HUES64 (cell line): ENCODE measurements at regions not wholly inside any gene's neighbourhood (a gene's known extent, or its start where the extent isn't known, plus 50 kb on each side); places are given as distances from the start of the nearest gene placed in this dataset.
"Not testable (repeated sequence)": the region's sequence is repeated elsewhere in the genome, so short reads cannot be mapped to it uniquely, and the experiment has no call there.

Experiments
- H3K27ac ChIP-seq: 2 replicates; pipeline ENCODE4 v1.7.0; 2013; ENCODE audit warnings: low read depth, low read length, inconsistent platforms
- H3K27me3 ChIP-seq: 2 replicates; pipeline ENCODE4 v1.6.1; 2013; ENCODE audit warnings: mild to moderate bottlenecking, low read length; ENCODE audit not compliant: insufficient read depth
- H3K36me3 ChIP-seq: 2 replicates; pipeline ENCODE4 v1.6.1; 2013; ENCODE audit warnings: mild to moderate bottlenecking, low read length; ENCODE audit not compliant: insufficient read depth
- H3K4me1 ChIP-seq: 2 replicates; pipeline ENCODE4 v1.6.1; 2013; ENCODE audit warnings: mild to moderate bottlenecking, low read length, moderate library complexity; ENCODE audit not compliant: insufficient read depth
- H3K4me3 ChIP-seq: 2 replicates; pipeline ENCODE4 v1.5.1; 2013; ENCODE audit warnings: mild to moderate bottlenecking, low read length, moderate library complexity
- H3K9ac ChIP-seq: 2 replicates; pipeline ENCODE4 v1.6.1; 2013; ENCODE audit warnings: mild to moderate bottlenecking, low read depth, low read length
- H3K9me3 ChIP-seq: 2 replicates; pipeline ENCODE4 v1.6.1; 2013; ENCODE audit warnings: low read depth, low read length; ENCODE audit not compliant: insufficient read depth
- WGBS: fragments of 150-250, 120-280 bp; methylation state at CpG from one replicate; pipeline ENCODE4 v1.1.7; 2013; ENCODE audit warnings: missing lambda C conversion rate; 5-methylcytosine and 5-hydroxymethylcytosine counted together

- no peak overlapping the region for H3K27ac ChIP-seq
- H3K36me3 ChIP-seq: no peaks in the 10 kb centered on the region
- 0 out of 2 replicates have a peak, but pooled peaks cover 5% of the 10 kb centered on the region for H3K9me3 ChIP-seq
- H3K27me3 ChIP-seq: no peaks in the 10 kb centered on the region
- no peak overlapping the region for H3K4me3 ChIP-seq
- WGBS: 96% methylated on average over 2 of the region's 3 CpGs
- no peaks in the 10 kb centered on the region for H3K4me1 ChIP-seq
- no peak overlapping the region for H3K9ac ChIP-seq
Measured at GRCh38 chr11:96854425-96854824, 464.6 kb downstream of the JRKL start.

GRCh38 chr11:96861722-96862121 is 471.9 kb downstream of the JRKL start:
- not testable (repeated sequence) for H3K27me3 ChIP-seq, H3K36me3 ChIP-seq, H3K4me1 ChIP-seq, H3K9ac ChIP-seq, H3K27ac ChIP-seq, H3K9me3 ChIP-seq, H3K4me3 ChIP-seq
- 94% methylated on average over 3 of the region's 3 CpGs for WGBS

- 92% methylated on average over 3 of the region's 3 CpGs for WGBS
- no peak overlapping the region for H3K9ac ChIP-seq
- H3K27me3 ChIP-seq: no peaks in the 10 kb centered on the region
- H3K36me3 ChIP-seq: no peaks in the 10 kb centered on the region
- no peak overlapping the region for H3K27ac ChIP-seq
- H3K4me3 ChIP-seq: no peak overlapping the region
- H3K4me1 ChIP-seq: no peaks in the 10 kb centered on the region
- no peaks in the 10 kb centered on the region for H3K9me3 ChIP-seq
Measured at GRCh38 chr11:96863520-96863919, 473.7 kb downstream of the JRKL start.

- H3K9ac ChIP-seq: no peak overlapping the region
- no peaks in the 10 kb centered on the region for H3K36me3 ChIP-seq
- 88% methylated on average over 2 of the region's 2 CpGs for WGBS
Measured at GRCh38 chr11:96865020-96865419, 475.2 kb downstream of the JRKL start.

GRCh38 chr11:96869207-96869606 is 479.4 kb downstream of the JRKL start:
- Histone ChIP-seq H3K27ac (no peak overlapping the region), H3K9me3 (no peaks in the 10 kb centered on the region), H3K9ac (no peak overlapping the region), H3K27me3 (no peaks in the 10 kb centered on the region), H3K36me3 (no peaks in the 10 kb centered on the region), H3K4me3 (no peak overlapping the region), H3K4me1 (no peaks in the 10 kb centered on the region)

More at GRCh38 chr11:96865020-96865419, 475.2 kb downstream of the JRKL start:
- Histone ChIP-seq H3K27me3 (no peaks in the 10 kb centered on the region), H3K4me1 (no peaks in the 10 kb centered on the region), H3K4me3 (no peak overlapping the region), H3K9me3 (no peaks in the 10 kb centered on the region), H3K27ac (no peak overlapping the region)

GRCh38 chr11:96875712-96876111 is 485.9 kb downstream of the JRKL start:
- no peaks in the 10 kb centered on the region for H3K4me1 ChIP-seq
- H3K9me3 ChIP-seq: peaks cover 10% of the 10 kb centered on the region
- H3K27me3 ChIP-seq: no peaks in the 10 kb centered on the region
- H3K9ac ChIP-seq: no peak overlapping the region
- H3K27ac ChIP-seq: no peak overlapping the region
- WGBS: 93% methylated on average over 4 of the region's 4 CpGs
- H3K4me3 ChIP-seq: no peak overlapping the region
- no peaks in the 10 kb centered on the region for H3K36me3 ChIP-seq

- Histone ChIP-seq H3K27me3 (no peaks in the 10 kb centered on the region), H3K9ac (no peak overlapping the region), H3K4me1 (no peaks in the 10 kb centered on the region), H3K9me3 (peaks cover 10% of the 10 kb centered on the region), H3K4me3 (no peak overlapping the region), H3K36me3 (no peaks in the 10 kb centered on the region), H3K27ac (no peak overlapping the region)
- 93% methylated on average over 5 of the region's 6 CpGs for WGBS
Measured at GRCh38 chr11:96878299-96879051, 488.7 kb downstream of the JRKL start.

- not testable (repeated sequence) for H3K9me3 ChIP-seq, H3K36me3 ChIP-seq, H3K27me3 ChIP-seq, H3K4me1 ChIP-seq, H3K27ac ChIP-seq, H3K9ac ChIP-seq, H3K4me3 ChIP-seq
- WGBS: 94% methylated on average over 2 of the region's 2 CpGs
Measured at GRCh38 chr11:96882622-96883021, 492.8 kb downstream of the JRKL start.

GRCh38 chr11:96885405-96885804 is 495.6 kb downstream of the JRKL start:
- H3K27ac ChIP-seq: no peak overlapping the region
- H3K9ac ChIP-seq: no peak overlapping the region
- no peaks in the 10 kb centered on the region for H3K36me3 ChIP-seq
- H3K4me3 ChIP-seq: no peak overlapping the region
- H3K4me1 ChIP-seq: no peaks in the 10 kb centered on the region
- H3K27me3 ChIP-seq: no peaks in the 10 kb centered on the region
- H3K9me3 ChIP-seq: no peaks in the 10 kb centered on the region
- WGBS: 94% methylated on average over 3 of the region's 3 CpGs

- Histone ChIP-seq H3K4me1 (no peaks in the 10 kb centered on the region), H3K4me3 (no peak overlapping the region)
- WGBS: 91% methylated on average over 2 of the region's 2 CpGs
Measured at GRCh38 chr11:96885912-96886311, 496.1 kb downstream of the JRKL start.

GRCh38 chr11:96893988-96894387 is 504.2 kb downstream of the JRKL start:
- no peaks in the 10 kb centered on the region for H3K9me3 ChIP-seq
- H3K9ac ChIP-seq: peak overlapping the region; percentile 15; the same call in 1 of the 2 replicates
- H3K4me3 ChIP-seq: no peak overlapping the region
- peaks cover 12% of the 10 kb centered on the region for H3K4me1 ChIP-seq
- H3K27me3 ChIP-seq: no peaks in the 10 kb centered on the region
- WGBS: 86% methylated on average over 1 of the region's 3 CpGs
- no peaks in the 10 kb centered on the region for H3K36me3 ChIP-seq
- peak overlapping the region; percentile 79 for H3K27ac ChIP-seq

More at GRCh38 chr11:96885912-96886311, 496.1 kb downstream of the JRKL start:
- H3K36me3 ChIP-seq: no peaks in the 10 kb centered on the region
- no peaks in the 10 kb centered on the region for H3K27me3 ChIP-seq
- no peaks in the 10 kb centered on the region for H3K9me3 ChIP-seq
- no peak overlapping the region for H3K27ac ChIP-seq
- no peak overlapping the region for H3K9ac ChIP-seq

- Histone ChIP-seq H3K9me3 (no peaks in the 10 kb centered on the region), H3K27me3 (no peaks in the 10 kb centered on the region), H3K4me1 (peaks cover 12% of the 10 kb centered on the region), H3K9ac (peak overlapping the region; percentile 15; the same call in 1 of the 2 replicates), H3K36me3 (no peaks in the 10 kb centered on the region), H3K4me3 (no peak overlapping the region), H3K27ac (peak overlapping the region; percentile 79)
- no CpG with 5 or more reads among the region's 1 CpG for WGBS
Measured at GRCh38 chr11:96894587-96894986, 504.8 kb downstream of the JRKL start.
